ENCODE measurements at regions not wholly inside any gene's neighbourhood (a gene's known extent, or its start where the extent isn't known, plus 50 kb on each side); places are given as distances from the start of the nearest gene placed in this dataset.

- no peak for TF ChIP-seq ZNF645 (tag by site-specific recombination; IDR thresholded peaks at IDR 0.05)
- no peak for TF ChIP-seq ZNF660 (tag by site-specific recombination; IDR thresholded peaks at IDR 0.05)
- no peak for TF ChIP-seq ZNF585B (tag by site-specific recombination; IDR thresholded peaks at IDR 0.05)
Observed at GRCh38 chr16:6636457-6636856, 696.2 kb upstream of the RBFOX1 start (continued).

- CTCF ChIA-PET = no interaction called here
- H3K4me3 ChIP-seq (ENCODE audit: low read depth, low read length) = no peak overlapping the region
- POLR2A ChIA-PET = no interaction called here
- H3K9me3 ChIP-seq (ENCODE audit: control insufficient read depth, insufficient read depth, low read depth, low read length) = no peaks in the 10 kb centered on the region
- no peak overlapping the region for H3K27ac ChIP-seq (ENCODE audit: extremely low read depth, low read depth, low read length)
- H3K36me3 ChIP-seq (ENCODE audit: control insufficient read depth in 2 of 2, insufficient read depth in 1 of 2, low read length in 2 of 2) = no peaks in the 10 kb centered on the region
- H3K4me1 ChIP-seq (ENCODE audit: control insufficient read depth, insufficient read depth, low read length) = no peaks in the 10 kb centered on the region
- no peak for TF ChIP-seq ZNF596 (tag by site-specific recombination; IDR thresholded peaks at IDR 0.05)
- TF ChIP-seq ZNF664 (tag by site-specific recombination; IDR thresholded peaks at IDR 0.05) = no peak
- TF ChIP-seq OVOL3 (tag by site-specific recombination; IDR thresholded peaks at IDR 0.05) = no peak
- no peak for TF ChIP-seq ZBTB44 (tag by site-specific recombination; IDR thresholded peaks at IDR 0.05)
- no peak for TF ChIP-seq ZNF398 (tag by site-specific recombination; IDR thresholded peaks at IDR 0.05)
- no peak for TF ChIP-seq KLF8 (tag by site-specific recombination; IDR thresholded peaks at IDR 0.05)
- TF ChIP-seq ZBTB1 (tag by site-specific recombination; IDR thresholded peaks at IDR 0.05) = no peak
- TF ChIP-seq ZNF114 (tag by site-specific recombination; IDR thresholded peaks at IDR 0.05) = no peak
- no peak for TF ChIP-seq ZNF391 (tag by site-specific recombination; IDR thresholded peaks at IDR 0.05; ENCODE audit: borderline replicate concordance, low read depth)
- no peak for TF ChIP-seq ZNF266 (tag by site-specific recombination; IDR thresholded peaks at IDR 0.05; ENCODE audit: low read depth)
- TF ChIP-seq AEBP2 (tag by site-specific recombination; IDR thresholded peaks at IDR 0.05; ENCODE audit: borderline replicate concordance) = no peak
- TF ChIP-seq ZNF670 (tag by site-specific recombination; IDR thresholded peaks at IDR 0.05; ENCODE audit: low read depth) = no peak
- TF ChIP-seq ZNF404 (tag by site-specific recombination; IDR thresholded peaks at IDR 0.05) = no peak
- TF ChIP-seq PBX3 (CRISPR knock-in tag; IDR thresholded peaks at IDR 0.05) = no peak
- TF ChIP-seq ZFHX2 (tag by site-specific recombination; conservative IDR thresholded peaks at IDR 0.05) = no peak
Observed at GRCh38 chr16:6634151-6634550, 698.5 kb upstream of the RBFOX1 start.

Data from HEK293 (cell line).